Mesothelial cell of epicardium (in vitro differentiated cells): ENCODE measurements at regions not wholly inside any gene's neighbourhood (a gene's known extent, or its start where the extent isn't known, plus 50 kb on each side); places are given as distances from the start of the nearest gene placed in this dataset.
"Not testable (repeated sequence)": the region's sequence is repeated elsewhere in the genome, so short reads cannot be mapped to it uniquely, and the experiment has no call there.

Source experiments
- DNase-seq, 2 experiments: peaks; one replicate each; pipeline ENCODE4 v3.0.0; 2021; ENCODE audit warnings: low spot score in 2 of 2; ENCODE audit not compliant: unreplicated experiment in 2 of 2
- H3K27ac Mint-ChIP-seq: 2 replicates; pipeline ENCODE4 v1.8.0; 2021; ENCODE audit warnings: mixed read lengths
- H3K27me3 Mint-ChIP-seq: 2 replicates; pipeline ENCODE4 v1.8.0; 2021; ENCODE audit warnings: low read depth, mixed read lengths
- H3K36me3 Mint-ChIP-seq: 2 replicates; pipeline ENCODE4 v1.8.0; 2021; ENCODE audit warnings: mixed read lengths
- H3K4me1 Mint-ChIP-seq: 2 replicates; pipeline ENCODE4 v1.8.0; 2021; ENCODE audit warnings: mixed read lengths
- H3K4me3 Mint-ChIP-seq: 2 replicates; pipeline ENCODE4 v1.8.0; 2021; ENCODE audit warnings: mild to moderate bottlenecking, moderate library complexity, mixed read lengths
- H3K9me3 Mint-ChIP-seq: 2 replicates; pipeline ENCODE4 v1.8.0; 2021; ENCODE audit warnings: mixed read lengths
- TF ChIP-seq, protein P1 (sequence below): fragments of 200-600 bp; sonication (generic); IDR thresholded peaks from one replicate; pipeline ENCODE4 v1.5.0; 2021; ENCODE audit warnings: antibody characterized with exemption; ENCODE audit not compliant: unreplicated experiment

DNA sequence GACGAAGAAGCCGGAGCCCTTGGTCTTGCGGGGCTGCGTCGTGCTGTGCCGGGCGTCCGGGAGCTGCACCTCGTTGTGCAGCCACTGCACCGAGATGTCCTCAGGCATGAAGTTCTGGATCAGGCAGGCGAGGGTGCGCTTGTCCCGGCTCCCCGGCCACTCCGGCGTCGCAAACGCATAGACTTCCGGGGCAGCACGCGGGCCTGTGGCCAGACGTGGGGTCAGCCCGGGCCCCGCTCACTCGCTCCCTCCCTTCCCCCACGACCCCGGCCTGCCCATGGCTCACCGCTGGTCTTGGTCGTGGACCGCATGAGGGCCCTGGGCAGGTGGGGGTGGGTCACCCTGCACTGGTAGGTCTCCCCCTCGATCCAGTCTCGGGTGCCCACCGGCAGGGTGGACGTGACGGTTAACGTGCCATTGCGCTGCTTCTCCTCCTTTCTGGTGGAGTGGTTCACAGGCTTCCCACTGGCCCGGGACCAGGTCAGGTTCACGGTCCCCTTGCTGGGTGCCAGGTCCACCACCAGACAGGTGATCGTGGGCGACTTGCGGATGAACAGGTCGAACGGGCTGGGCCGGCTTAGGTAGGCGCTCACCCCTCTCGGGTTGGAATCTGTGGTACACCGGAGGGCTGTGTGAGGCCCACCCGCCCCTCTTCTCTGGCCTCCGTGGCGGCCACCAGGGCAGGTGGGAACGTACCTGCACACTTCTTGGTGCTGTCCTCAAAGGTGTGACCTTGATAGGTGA is 74.0 kb downstream of the TMEM121 start:
- not testable (repeated sequence) for H3K4me1 Mint-ChIP-seq, H3K27me3 Mint-ChIP-seq, DNase-seq, H3K27ac Mint-ChIP-seq, H3K36me3 Mint-ChIP-seq, H3K9me3 Mint-ChIP-seq, H3K4me3 Mint-ChIP-seq

DNA sequence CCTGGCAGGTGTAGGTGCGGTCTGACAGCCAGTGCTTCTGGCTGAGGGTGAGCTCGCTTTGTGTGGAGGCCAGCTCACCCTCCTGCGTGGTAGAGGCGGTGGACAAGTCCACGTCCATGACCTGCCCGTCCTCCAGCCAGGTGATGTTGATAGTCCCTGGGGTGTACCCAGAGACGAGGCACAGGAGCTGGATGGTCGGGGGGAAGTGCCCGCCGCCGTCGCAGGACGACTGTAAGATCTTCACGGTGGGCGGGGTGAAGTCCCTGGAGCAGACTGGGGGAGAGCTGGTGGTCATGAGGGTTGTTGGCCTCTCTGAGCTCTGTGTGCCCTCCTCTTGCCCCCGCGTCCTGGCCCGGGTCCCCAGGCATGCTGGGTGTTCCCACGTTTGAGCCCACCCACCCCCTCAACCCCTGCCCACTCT is 74.6 kb downstream of the TMEM121 start:
- DNase-seq, result no peak

DNA sequence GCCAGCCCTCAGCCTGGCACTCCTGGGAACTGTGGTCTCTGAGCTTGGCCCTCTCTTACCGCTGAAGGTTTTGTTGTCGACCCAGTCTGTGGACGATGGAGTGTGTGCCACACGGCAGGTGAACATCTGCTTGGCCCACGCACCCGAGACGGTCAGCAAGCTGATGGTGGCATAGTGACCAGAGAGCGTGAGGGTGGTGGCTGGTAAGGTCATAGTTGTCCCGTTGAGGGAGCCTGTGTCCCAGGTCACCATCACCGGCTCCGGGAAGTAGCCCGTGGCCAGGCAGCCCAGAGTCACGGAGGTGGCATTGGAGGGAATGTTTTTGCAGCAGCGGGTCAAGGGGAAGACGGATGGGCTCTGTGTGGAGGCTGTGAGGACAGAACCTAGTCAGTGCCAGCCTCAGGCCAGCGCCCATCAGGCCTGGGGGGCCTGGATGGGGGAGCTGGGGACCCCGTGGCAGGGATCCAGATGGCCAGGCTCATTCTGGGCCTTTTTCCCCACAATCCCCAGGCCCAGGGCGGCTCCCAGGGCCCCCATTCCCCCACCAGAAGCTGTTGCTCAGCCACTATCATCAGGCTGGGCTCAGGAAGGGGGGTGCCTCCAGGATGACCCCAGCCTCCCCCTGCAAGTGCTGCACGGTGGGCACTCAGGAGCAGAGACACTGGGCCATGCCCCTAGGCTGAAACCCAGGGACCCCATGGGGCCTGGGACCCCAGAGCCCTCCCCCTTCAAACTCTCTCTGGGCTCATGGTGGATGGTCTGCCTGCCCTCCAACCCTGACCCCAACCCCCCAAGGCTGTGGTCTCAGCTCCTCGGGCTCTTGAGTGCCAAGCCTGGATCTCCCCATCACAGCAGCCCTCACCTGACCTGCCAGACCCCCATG is 75.2 kb downstream of the TMEM121 start:
- DNase-seq, result no peak
- Mint-ChIP-seq H3K27ac (no peak overlapping the region), H3K9me3 (peaks cover 6% of the 10 kb centered on the region), H3K27me3 (no peaks in the 10 kb centered on the region), H3K4me1 (no peaks in the 10 kb centered on the region), H3K36me3 (no peaks in the 10 kb centered on the region), H3K4me3 (no peak overlapping the region)
- TF ChIP-seq, protein P1, sequence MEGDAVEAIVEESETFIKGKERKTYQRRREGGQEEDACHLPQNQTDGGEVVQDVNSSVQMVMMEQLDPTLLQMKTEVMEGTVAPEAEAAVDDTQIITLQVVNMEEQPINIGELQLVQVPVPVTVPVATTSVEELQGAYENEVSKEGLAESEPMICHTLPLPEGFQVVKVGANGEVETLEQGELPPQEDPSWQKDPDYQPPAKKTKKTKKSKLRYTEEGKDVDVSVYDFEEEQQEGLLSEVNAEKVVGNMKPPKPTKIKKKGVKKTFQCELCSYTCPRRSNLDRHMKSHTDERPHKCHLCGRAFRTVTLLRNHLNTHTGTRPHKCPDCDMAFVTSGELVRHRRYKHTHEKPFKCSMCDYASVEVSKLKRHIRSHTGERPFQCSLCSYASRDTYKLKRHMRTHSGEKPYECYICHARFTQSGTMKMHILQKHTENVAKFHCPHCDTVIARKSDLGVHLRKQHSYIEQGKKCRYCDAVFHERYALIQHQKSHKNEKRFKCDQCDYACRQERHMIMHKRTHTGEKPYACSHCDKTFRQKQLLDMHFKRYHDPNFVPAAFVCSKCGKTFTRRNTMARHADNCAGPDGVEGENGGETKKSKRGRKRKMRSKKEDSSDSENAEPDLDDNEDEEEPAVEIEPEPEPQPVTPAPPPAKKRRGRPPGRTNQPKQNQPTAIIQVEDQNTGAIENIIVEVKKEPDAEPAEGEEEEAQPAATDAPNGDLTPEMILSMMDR, result no peak

More for the DNA sequence above, 74.6 kb downstream of the TMEM121 start:
- no peak overlapping the region for H3K27ac Mint-ChIP-seq
- H3K36me3 Mint-ChIP-seq, result no peaks in the 10 kb centered on the region
- H3K27me3 Mint-ChIP-seq, result no peaks in the 10 kb centered on the region
- H3K4me3 Mint-ChIP-seq, result no peak overlapping the region
- TF ChIP-seq, protein P1, result no peak
- peaks cover 6% of the 10 kb centered on the region for H3K9me3 Mint-ChIP-seq
- H3K4me1 Mint-ChIP-seq, result no peaks in the 10 kb centered on the region

DNA sequence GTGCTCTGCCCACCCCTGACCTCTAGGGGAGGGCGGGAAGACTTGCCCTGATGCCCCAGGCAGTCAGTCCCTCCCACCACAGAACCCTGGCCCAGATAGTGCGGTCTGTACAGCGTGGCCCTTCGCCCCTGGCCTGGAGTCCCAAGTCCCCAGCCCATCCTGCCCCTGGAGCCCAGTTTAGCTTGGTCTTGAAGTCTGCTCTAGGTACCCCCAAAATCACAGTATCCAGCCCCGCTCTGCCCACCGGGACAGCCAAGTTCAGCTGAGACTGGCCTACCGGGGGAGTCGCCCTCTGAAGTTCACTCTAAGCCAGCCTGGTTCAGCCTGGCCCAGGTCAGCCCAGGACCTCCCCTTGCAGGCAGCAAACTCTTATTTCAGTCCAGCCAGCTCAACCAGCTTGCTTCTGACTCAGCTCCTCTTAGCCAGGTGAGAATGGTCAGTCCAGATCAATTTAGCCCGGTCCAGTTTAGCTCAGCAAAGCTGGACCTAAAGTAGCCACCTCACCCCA is 75.9 kb downstream of the TMEM121 start:
- H3K4me3 Mint-ChIP-seq, result no peak overlapping the region
- no peaks in the 10 kb centered on the region for H3K4me1 Mint-ChIP-seq
- DNase-seq, result no peak
- peaks cover 6% of the 10 kb centered on the region for H3K9me3 Mint-ChIP-seq
- H3K36me3 Mint-ChIP-seq, result no peaks in the 10 kb centered on the region
- no peaks in the 10 kb centered on the region for H3K27me3 Mint-ChIP-seq
- TF ChIP-seq, protein P1, result no peak
- no peak overlapping the region for H3K27ac Mint-ChIP-seq

DNA sequence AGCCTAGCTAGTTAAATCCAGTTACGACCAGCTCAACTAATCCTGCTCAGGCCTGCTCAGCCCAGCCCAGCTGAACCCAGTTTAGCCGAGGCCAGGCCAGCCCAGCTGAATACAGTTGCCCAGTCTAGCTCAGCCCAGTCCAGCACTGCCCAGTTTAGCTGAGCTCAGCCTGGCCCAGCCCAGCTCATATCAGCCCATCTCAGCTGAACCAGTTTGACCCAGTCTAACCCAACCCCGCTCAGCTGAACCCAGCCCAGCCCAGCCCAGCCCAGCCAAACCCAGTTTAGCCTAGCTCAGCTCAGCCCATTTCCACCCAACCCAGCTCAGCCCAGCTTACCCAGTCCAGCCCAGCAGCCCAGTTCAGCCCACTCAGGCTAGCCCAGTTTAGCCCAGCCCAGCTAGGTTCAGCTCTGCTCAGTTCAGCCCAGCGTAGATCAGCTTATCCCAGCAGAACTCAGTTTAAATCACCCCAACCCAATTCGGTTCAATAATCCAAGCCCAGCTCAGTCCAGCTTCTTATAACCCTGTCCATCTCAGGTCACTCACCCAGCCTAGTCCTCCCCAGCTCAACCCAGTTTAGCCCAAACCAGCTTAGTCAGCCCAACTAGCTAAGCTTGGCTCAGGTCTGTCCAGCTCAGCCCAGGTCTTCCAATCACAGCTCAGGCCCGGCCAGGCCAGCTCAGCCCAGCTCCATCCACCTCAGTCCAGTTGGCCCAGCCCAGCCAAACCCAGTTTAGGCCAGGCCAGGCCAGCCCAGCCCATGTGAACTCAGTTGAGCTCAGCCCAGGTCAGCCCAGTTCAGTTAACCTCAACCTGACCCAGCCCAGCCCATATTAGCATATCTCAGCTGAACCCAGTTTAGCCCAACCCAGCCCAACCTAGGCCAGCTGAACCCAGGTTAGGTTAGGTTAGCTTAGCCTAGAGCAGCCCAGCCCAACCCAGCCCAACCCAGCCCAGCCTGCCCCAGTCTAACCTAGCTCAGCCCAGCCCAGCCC is 76.7 kb downstream of the TMEM121 start:
- H3K27ac Mint-ChIP-seq, result no peak overlapping the region
- no peaks in the 10 kb centered on the region for H3K36me3 Mint-ChIP-seq
- H3K27me3 Mint-ChIP-seq, result no peaks in the 10 kb centered on the region
- H3K9me3 Mint-ChIP-seq, result peaks cover 6% of the 10 kb centered on the region
- H3K4me1 Mint-ChIP-seq, result no peaks in the 10 kb centered on the region
- DNase-seq, result no peak
- TF ChIP-seq, protein P1, result no peak
- H3K4me3 Mint-ChIP-seq, result no peak overlapping the region

DNA sequence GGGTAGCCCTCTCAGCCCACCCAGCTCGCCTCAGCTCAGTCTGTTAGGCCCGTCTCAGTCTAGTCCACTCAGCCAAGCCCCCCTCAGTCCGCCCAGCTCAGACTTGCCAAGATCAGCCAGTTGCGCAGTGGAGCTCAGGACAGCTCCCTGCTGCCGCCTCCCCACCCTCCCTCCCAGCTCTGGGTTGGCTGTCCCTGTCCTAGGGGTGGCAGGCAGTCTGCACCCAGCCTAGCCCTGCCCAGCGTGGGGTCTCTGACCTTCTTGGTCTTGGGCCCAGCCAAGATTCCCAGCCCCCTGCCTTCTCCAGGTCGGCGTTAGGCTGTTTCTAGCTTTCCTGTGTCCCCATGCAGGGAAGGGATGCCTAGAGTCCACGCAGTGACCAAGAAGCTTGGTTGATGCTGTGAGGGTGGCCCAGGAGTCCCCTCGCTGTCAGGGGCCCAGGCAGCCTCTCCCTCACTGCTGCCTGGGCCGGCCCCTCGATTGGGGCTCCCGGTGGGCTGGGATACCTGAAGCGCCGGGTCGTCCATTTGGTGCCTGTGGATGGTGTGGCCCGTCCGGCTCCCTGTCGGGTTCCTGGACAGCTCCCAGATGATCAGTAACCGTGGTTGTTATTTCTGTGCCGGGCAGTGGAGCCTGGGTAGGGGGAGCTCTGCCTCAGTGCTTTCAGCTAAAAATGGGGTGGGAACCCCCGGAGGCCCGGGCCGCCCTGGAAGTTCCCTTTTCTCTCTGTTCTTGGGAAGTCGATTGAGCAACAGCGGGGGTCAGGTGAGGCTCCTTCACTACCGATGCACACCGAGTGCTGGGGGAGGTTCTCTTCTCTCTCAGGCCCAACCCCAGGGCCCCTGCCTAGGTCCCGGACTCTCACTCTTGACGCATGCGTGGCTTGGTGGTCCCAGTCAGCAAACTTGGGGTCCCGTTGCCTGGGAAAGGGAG is 78.4 kb downstream of the TMEM121 start:
- not testable (repeated sequence) for DNase-seq, H3K9me3 Mint-ChIP-seq, H3K27ac Mint-ChIP-seq, H3K4me3 Mint-ChIP-seq, H3K36me3 Mint-ChIP-seq, H3K27me3 Mint-ChIP-seq, H3K4me1 Mint-ChIP-seq
